Activated T-cell treated with anti-CD3 and anti-CD28 coated beads, Interleukin-2, amount 50 U/mL, for 48 hours (primary cell): ENCODE measurements at regions not wholly inside any gene's neighbourhood (a gene's known extent, or its start where the extent isn't known, plus 50 kb on each side); places are given as distances from the start of the nearest gene placed in this dataset.

Experiments
- DNase-seq, 2 experiments: peaks; one replicate each; pipeline ENCODE4 v3.0.0-alpha.2; 2020

- no peak for DNase-seq
Observed at GRCh38 chr5:8399471-8399870, 530.5 kb downstream of the MTRR start.

- DNase-seq: no peak
Observed at GRCh38 chr5:8408258-8408657, 539.3 kb downstream of the MTRR start.

- no peak for DNase-seq
Observed at GRCh38 chr5:8410618-8411017, 541.7 kb downstream of the MTRR start.

GRCh38 chr5:8413975-8414374 is 545.0 kb downstream of the MTRR start:
- no peak for DNase-seq

- DNase-seq: no peak
Observed at GRCh38 chr5:8417316-8418048, 548.5 kb downstream of the MTRR start.

- DNase-seq: no peak
Observed at GRCh38 chr5:8418049-8418426, 549.1 kb downstream of the MTRR start.

- no peak for DNase-seq
Observed at GRCh38 chr5:8429778-8430758, 561.1 kb downstream of the MTRR start.

GRCh38 chr5:8434501-8434900 is 565.6 kb downstream of the MTRR start:
- no peak for DNase-seq

GRCh38 chr5:8436924-8437323 is 568.0 kb downstream of the MTRR start:
- DNase-seq: no peak

- no peak for DNase-seq
Observed at GRCh38 chr5:8445139-8445538, 576.2 kb downstream of the MTRR start.

GRCh38 chr5:8446179-8446578 is 577.2 kb downstream of the MTRR start:
- no peak for DNase-seq

GRCh38 chr5:8456846-8457186 is 587.9 kb downstream of the MTRR start:
- DNase-seq: no peak

- peak; percentile 85 to 87 for DNase-seq
Observed at GRCh38 chr5:8457187-8458037, 588.5 kb downstream of the MTRR start.

GRCh38 chr5:8458038-8458383 is 589.1 kb downstream of the MTRR start:
- DNase-seq: no peak

- no peak for DNase-seq
Observed at GRCh38 chr5:8461543-8461942, 592.6 kb downstream of the MTRR start.

- no peak for DNase-seq
Observed at GRCh38 chr5:8462565-8462964, 593.6 kb downstream of the MTRR start.

GRCh38 chr5:8470489-8470888 is 601.5 kb downstream of the MTRR start:
- DNase-seq: no peak

GRCh38 chr5:8471581-8471980 is 602.6 kb downstream of the MTRR start:
- no peak for DNase-seq

- DNase-seq: no peak
Observed at GRCh38 chr5:8473016-8473415, 604.1 kb downstream of the MTRR start.

GRCh38 chr5:8473827-8474568 is 605.0 kb downstream of the MTRR start:
- no peak for DNase-seq

GRCh38 chr5:8474569-8474930 is 605.6 kb downstream of the MTRR start:
- no peak for DNase-seq

GRCh38 chr5:8478326-8478725 is 609.4 kb downstream of the MTRR start:
- no peak for DNase-seq

GRCh38 chr5:8481007-8481406 is 612.1 kb downstream of the MTRR start:
- no peak for DNase-seq
